Globus pallidus (tissue), 1 donor: ENCODE measurements at regions not wholly inside any gene's neighbourhood (a gene's known extent, or its start where the extent isn't known, plus 50 kb on each side); places are given as distances from the start of the nearest gene placed in this dataset.
"Not testable (repeated sequence)": the region's sequence is repeated elsewhere in the genome, so short reads cannot be mapped to it uniquely, and the experiment has no call there.

Experiments
- DNase-seq: peaks from one replicate; pipeline ENCODE4 v3.0.0-alpha.2; 2015; ENCODE audit warnings: low spot score

DNA sequence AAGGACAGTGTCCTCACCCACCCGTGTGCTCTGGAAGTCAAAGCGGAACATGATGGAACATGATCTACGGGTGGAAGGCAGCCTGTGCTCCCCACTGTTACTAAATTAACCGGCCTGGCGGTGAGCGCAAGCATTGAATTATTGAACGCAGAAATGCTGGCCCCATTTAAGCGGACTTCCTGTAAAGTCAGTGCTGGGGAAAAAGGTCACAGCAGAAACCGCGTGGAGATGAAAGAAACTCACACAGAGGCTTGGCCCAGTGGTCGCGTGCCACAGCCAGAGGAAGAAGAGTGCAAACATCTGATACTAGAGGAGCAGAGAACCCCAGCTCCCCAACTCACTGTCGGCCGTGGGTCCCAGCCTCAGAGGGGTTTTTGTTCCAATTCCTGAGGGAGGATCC lies 321.2 kb downstream of the ADGRD1 start:
- DNase-seq = no peak

DNA sequence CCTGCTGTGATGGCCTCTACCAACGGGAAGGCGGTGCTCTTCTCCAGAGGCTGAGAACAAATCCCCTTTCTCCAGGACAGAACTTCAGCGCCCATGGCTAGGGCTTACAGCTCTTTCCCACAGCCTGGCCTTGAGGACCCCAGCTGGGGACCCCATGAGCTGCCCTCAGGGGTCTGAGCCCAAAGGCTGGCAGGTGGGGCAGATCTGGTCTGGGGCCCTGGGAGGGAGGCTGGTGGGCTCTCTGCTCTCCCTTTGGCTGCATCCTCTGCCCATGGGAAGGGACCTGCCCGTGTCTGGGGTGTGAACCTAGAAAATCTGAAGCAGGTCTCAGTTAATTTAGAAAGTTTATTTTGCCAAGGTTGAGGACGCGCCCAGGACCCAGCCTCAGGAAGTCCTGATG lies 322.1 kb downstream of the ADGRD1 start:
- DNase-seq = no peak

DNA sequence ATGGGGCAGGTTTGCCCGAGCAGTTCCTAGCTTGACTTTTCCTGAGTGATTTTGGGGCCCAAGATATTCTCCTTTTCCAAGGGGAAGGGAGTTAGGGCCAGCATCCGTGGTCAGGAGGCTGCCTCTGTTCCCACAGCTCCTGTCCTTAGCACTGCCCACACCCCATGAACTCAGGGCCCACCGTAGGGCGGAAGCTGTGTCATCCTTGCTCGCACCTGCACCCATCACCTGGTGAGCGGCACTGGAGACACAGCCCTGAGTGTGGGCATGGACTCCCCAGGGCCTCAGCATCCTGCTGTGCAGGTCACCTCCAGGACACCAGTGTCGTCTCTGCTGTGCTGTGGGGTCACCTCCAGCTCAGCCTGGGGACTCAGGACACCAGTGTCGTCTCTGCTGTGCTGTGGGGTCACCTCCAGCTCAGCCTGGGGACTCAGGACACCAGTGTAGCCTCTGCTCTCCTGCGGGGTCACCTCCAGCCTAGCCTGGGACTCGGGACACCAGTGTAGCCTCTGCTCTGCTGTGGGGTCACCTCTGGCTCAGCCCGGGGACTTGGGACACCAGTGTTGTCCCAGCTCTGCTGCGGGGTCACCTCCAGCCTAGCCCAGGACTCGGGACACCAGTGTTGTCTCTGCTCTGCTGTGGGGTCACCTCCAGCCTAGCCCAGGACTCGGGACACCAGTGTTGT lies 322.9 kb downstream of the ADGRD1 start:
- no peak for DNase-seq

DNA sequence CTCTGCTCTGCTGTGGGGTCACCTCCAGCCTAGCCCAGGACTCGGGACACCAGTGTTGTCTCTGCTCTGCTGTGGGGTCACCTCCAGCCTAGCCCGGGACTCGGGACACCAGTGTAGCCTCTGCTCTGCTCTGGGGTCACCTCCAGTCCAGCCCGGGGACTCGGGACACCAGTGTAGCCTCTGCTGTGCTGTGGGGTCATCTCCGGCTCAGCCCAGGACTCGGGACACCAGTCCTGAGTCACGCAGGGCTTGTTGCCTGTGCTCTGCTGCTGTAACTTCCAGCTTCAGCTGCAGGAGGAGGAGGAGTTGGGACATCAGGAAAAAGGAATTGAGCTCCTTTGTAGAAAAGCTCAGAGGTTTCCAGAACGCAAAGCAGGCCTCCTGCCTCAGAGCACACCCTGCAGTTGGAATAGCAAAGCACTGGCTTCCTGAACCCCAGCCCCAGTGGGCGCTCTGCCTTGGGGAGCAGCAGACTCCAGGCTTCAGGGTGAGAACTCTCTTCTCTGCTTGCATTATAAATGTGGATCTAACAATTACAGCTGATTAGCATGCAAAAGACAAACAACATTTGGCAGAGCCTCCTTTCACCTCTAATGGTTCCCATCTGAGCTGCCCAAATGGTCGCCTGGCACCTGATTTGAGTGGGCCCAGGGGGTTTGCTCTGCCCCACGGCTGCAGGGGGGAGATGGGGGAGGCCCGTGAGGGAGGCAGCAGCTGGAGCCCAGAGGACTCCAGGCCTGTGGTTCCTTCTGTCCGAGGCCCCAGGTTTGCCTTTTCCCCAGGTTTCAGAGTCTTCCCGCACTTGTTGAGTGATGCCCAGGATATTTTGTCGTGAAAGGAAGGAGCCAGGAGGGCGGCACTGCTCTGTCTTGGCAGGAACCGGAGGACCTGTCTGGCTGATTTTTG lies 323.7 kb downstream of the ADGRD1 start:
- not testable (repeated sequence) for DNase-seq

DNA sequence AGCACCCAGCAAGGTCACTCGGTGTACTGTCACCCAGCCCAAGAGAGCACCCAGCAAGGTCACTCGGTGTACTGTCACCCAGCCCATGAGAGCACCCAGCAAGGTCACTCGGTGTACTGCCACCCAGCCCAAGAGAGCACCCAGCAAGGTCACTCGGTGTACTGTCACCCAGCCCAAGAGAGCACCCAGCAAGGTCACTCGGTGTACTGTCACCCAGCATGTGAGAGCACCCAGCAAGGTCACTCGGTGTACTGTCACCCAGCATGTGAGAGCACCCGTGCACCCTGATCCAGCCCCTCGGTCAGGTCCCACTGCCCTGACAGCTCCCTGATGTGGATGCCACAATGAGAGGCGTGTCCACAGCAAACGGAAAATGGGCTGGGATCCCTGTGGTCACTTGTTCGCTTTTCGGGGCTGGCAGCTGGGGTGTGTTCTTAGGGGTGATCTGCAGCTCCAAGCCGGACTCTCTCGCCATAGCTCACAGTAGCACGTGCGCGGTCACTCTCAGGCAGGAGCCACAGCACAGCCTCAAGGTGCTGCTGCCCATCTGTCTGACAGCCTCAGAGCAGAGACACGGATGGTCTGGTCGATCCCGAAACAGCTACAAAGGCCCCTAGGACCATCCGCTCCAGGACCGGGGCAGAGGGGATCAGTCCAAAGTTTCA lies 324.9 kb downstream of the ADGRD1 start:
- DNase-seq = not testable (repeated sequence)

DNA sequence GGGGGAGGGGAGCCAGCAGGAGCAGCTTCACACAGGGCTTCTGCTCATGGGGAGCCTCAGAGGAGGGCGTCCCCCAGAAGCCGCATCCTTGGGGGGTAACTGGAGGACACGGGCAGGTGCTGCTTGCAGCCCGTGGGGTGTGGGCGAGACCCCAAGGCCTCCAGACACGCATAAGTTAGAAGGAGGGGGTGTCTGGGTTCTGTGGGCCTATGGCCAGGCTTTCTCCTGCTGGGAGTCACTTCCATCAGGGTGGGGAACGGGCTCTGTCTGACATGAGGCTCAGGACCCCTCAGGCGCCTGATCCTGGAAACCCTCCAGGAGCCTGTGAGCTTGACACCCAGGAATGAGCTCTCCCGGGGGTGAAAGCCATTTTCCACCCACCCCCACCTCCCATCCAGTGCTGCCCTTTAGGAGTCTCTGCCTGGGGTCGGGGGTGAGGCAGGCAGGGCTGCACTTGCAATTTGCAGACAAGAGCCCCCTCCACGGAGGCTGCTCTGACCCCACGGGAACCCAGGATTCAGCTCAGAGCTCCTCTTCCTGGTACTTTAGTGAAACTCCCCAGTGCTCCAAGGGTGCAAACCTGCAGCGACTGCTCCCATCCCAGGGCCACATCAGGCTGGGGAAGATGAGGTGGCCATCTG lies 325.7 kb downstream of the ADGRD1 start:
- no peak for DNase-seq

DNA sequence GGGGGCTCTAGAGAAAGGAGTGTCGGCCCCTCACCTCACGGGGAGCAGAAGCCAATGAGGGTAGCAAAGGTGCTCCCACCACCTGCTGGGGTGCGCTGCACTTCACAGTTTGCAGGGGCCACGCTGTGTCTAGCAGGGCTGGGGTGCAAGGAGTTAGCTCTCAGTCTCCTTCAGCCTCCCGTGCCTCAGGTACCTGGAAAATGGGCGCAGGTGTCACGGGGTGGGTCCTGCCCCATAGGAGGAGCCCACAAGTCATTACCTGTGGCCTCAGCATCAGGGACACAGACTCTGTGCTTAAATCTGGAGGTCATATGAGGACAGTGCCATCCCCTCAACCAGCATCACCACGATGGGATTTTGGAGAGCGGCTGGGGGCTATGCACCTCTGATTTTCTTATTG lies 326.7 kb downstream of the ADGRD1 start:
- no peak for DNase-seq

DNA sequence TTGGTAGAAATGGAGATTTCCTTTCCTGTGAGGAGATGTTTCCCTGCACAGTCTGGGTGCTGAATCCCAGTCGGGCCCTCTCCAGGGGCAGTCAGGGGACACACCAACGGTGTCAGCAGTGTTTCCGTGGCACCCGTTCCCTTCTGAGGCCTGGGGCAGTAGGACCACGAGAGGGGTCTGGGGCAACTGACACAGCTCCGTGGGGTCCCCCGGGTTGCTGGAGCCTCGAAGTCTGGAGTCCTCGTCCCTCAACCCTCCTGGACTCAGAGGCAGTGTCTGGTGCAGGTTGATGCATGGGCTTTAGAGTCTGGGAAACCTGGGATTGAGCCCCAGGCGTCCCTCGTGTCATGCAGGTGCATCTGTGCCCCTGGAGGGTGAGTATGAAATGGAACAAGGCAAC lies 327.3 kb downstream of the ADGRD1 start:
- DNase-seq = no peak

DNA sequence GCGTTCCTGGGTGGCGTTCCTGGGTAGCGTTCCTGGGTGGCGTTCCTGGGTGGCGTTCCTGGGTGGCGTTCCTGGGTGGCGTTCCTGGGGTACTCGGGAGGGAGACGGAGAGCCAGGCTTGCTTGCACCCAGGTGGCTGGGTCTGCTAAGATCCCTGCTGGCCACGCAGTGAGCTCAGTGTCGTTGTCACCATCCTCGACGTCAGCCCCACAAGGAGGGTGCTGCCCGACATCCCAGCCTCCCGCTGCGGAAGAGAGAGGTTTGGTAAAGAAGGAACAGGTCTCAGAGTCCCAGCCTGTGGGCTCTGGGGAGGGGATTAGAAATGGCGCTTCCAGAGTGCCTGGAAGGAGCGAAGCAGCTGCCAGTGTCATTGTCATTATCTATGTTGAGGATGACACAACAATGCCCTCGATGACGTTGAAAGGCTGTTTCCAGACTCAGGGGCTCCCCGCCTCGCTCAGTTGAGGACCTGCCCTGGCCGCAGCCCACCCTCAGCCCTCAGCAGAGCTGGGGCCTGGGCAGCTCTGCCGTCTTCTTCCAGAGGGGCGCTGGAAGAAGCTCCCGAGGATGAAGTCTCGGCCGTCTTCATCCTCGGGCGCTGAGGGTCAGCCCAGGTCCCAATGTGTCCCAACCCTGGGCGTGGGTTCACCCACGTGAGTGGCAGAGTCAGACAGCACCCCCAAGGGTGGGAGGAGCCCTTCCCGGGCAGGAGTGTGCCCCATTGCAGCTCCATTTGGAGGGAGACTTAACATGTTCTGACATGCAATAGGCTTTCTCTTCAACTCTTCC lies 328.8 kb downstream of the ADGRD1 start:
- no peak for DNase-seq

DNA sequence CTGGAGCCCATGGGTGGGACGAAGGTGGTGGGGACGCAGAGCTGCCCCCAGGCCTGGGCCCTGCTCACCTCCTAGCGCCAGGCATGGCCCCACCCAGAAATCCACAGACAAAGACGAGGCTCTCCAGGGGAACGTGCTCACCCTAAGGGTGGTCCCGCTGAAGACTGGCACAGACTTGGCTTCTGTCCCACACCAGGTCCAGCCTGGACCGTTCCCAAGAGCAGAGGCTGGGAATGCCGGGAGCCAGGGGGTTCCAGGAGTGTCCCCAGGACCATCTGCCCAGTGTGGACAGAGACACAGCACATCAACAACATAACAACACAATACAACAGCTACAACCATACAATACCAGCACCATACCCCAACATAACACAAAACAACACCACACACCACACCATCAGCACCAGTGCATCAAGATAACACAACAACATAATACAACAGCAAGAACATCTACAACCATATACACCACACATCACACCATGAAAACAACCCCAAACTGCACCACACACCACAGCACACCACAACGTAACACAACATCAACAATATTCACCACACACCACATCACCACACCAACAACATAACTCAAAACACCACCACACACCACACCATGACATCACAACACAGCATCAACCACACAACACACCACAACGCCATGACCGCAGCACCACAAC lies 329.6 kb downstream of the ADGRD1 start:
- no peak for DNase-seq

DNA sequence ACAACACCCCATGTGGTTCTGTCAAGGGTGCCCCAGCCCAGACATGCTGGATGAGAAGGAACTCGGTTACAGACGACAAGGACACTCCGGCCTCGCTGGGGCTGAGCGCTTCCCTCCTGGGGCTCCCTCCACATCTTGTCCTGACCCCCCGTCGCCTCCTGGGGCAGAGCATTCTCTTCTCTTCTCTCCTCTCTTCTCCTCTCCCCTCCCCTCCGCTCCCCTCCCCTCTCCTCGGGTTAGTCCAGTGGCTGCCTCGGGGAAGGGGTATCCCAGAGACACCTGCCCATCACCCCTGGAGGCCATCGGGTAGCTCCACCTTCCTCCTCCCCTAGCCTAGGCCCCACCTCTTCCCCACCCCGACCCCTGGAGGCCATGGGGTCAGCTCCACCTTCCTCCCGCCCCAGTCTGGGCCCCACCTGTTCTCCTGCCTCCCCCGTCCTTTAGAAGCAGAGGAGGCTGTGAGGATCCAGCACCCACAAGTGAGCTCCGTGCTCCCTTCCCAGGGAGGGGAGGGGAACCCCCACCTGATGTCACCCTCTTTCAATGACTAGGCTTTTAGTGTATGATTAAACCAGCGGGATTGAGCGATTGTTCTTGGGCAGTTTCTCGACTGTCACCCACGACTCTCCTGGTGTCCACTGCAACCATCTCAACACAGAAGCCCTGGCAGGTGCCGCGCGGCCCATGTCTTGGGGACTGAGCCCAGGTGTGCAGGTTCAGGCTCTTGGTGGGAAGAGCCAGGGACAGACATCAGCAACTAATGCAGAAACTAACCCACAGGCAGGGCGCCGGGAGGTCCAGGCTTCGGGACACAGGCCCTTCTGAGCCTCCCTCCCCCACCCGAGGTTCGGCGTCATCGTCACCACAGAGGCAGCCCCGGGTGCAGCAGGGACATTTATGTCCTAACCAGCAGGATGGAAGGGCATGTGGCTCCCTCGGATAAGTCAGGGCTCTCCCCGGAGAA lies 330.4 kb downstream of the ADGRD1 start:
- not testable (repeated sequence) for DNase-seq

DNA sequence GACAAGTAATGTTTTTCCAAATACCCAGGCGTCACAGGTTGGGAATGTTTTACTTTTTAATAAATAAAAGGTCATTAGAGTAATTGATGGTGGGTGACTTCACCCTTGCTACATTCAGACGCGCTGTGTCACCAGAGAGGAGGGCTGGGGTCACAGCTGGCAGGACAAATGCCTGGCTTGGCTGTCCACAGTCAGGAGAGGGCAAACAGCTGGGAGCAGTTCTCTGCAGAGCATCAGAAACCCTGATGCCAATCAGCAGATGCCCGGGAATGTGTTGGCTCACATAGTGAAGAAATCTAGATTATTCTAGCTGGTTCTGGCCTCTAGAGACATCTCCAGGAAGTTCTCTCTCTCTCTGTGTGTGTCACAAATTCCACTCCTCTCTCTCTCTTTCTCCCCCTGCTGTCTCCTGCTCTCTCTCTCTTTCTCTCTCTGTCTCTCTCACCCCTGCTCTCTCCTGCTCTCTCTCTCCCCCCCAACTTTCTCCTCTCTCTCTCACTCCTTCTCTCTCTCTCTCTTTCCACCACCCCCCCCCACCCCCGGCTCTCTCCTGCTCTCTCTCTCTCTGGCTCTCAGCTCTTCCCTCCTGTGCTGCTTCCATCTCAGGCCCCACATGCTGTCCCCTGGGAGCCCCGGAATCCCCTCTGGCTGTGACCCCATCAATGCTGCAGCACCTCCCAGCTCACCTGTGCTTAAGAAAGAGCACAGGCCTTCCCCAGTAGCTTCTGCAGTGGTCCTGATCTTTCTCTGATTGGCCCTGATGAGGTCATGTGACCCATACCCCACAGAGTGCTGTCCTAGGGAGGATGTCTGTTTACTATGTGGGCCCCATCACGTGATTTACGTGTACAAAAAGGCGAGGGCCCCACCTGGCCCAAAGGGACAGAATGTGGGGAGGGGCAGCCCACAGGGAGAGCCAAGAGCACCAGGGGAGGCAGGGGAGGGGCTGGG lies 331.5 kb downstream of the ADGRD1 start:
- not testable (repeated sequence) for DNase-seq

DNA sequence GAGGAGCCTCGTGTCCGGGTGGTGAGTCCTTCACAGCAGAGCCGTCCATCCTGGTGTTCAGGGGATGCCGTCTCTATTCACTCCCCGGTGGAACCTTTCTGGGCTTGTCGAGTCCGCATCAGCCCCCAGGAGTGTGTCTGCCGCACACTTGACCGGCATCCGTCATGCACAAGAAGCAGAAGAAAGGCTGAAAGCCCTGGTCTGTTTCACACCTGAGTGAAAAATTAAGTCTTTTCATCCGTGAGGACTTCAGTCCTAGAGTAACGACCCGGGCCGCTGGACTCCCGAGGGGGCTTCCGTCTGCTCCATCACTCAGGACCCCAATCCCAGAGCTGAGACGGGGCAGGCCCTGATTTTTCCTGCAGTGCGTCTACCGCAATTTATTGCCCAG lies 332.2 kb downstream of the ADGRD1 start:
- not testable (repeated sequence) for DNase-seq

DNA sequence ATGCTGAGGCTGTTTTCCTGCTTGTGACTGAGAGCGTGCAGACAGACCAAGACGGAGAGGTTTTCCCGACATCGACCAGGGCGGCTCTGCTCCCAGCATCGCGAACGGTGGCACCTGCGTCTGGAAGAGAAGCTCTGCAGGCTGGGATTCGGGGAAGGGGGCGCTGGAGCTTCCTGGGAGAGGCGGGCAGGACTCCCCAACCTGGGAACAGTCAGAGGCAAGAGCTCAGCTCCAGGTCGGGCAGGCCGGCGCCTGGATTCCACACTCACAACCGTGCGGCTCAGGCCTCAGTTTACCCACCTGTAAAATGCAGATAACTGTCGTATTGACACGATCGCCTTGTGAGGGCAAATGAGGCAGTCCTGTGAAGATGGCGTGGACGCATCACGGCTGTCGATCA lies 332.6 kb downstream of the ADGRD1 start:
- not testable (repeated sequence) for DNase-seq

DNA sequence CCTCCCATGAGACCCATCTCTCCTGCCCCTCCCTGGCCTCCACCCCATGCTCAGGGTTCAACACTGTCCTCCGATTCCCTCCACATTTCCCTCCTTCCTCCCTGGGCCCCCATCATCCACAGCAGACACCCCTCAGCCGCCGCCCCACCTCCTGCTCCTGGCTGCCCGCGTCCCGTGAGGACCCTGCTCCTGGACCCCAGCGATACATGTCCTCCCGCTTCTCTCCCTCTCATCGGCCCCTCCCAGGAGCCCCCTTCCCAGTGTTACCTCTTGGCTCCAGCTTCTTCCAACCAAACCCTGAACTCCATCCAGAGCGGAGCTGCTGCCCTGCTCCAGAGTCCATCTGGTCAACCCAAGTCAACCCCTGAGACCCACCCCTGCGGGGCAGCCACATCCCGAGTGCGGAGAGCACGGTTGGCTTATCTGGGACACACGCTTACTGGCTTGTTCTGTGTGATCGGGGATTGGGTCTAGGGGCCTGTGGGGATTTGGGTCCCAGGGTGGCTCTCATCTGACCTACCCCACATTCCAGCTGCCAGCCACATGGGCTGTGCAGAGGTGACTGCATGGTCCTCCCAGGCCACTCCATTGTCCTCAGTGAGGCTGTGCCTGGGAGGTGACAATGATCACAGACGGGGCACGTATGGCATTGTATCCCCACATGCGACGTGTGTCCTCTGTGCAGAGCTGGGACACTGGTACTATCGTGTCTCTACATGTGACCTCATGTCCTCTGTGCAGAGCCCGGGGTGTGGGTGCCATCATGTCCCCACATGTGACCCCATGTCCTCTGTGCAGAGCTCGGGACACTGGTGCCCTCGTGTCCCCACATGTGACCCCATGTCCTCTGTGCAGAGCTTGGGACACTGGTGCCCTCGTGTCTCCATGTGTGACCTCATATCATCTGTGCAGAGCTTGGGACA lies 333.6 kb downstream of the ADGRD1 start:
- DNase-seq = no peak

DNA sequence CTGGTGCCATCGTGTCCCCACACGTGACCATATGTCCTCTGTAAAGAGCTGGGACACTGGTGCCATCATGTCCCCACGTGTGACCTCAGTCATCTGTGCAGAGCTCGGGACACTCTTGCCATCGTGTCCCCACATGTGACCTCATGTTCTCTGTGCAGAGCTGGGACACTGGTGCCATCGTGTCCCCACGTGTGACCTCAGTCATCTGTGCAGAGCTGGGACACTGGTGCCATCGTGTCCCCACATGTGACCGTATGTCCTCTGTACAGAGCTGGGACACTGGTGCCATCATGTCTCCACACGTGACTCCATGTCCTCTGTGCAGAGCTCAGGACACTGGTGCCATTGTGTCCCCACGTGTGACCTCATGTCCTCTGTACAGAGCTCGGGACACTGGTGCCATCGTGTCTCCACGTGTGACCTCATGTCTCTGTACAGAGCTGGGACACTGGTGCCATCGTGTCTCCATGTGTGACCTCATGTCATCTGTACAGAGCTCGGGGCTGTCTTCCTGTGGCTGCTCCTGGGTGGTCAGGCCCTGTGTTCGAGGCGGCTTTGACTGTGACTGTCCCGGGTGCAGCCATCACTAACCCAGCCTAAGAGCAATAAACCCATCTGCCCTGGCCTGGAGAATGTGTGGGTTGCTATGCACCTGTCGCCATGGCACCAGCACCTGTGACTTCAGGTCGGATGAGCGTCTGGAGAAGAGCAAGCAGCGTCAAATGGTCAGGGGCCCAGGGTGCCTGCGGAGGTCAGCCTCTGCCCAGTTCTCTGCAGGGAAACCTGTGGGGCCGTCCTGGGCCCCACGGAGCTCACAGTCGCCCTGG lies 334.4 kb downstream of the ADGRD1 start:
- no peak for DNase-seq
